CD4-positive, alpha-beta T cell treated with Interleukin-15 for 4 hours (primary cell): ENCODE measurements at regions not wholly inside any gene's neighbourhood (a gene's known extent, or its start where the extent isn't known, plus 50 kb on each side); places are given as distances from the start of the nearest gene placed in this dataset.
"Not testable (repeated sequence)": the region's sequence is repeated elsewhere in the genome, so short reads cannot be mapped to it uniquely, and the experiment has no call there.

Source experiments
- DNase-seq: peaks from one replicate; pipeline ENCODE4 v3.0.0-alpha.2; 2020; ENCODE audit warnings: low spot score

- no peak for DNase-seq
Measured at GRCh38 chr5:100017520-100018262, 517.5 kb upstream of the FAM174A start.

- DNase-seq: not testable (repeated sequence)
Measured at GRCh38 chr5:100013305-100013704, 521.9 kb upstream of the FAM174A start.

- DNase-seq: not testable (repeated sequence)
Measured at GRCh38 chr5:100011160-100011559, 524.0 kb upstream of the FAM174A start.

- no peak for DNase-seq
Measured at GRCh38 chr5:100004969-100005368, 530.2 kb upstream of the FAM174A start.

- no peak for DNase-seq
Measured at GRCh38 chr5:99998319-99998718, 536.9 kb upstream of the FAM174A start.

GRCh38 chr5:99995407-99995806, 539.8 kb upstream of the FAM174A start:
- no peak for DNase-seq

GRCh38 chr5:99973779-99974178, 561.4 kb upstream of the FAM174A start:
- DNase-seq: no peak

- no peak for DNase-seq
Measured at GRCh38 chr5:99955962-99956361, 579.2 kb upstream of the FAM174A start.

GRCh38 chr5:99955006-99955405, 580.2 kb upstream of the FAM174A start:
- DNase-seq: no peak

GRCh38 chr5:99949969-99950524, 585.1 kb upstream of the FAM174A start:
- no peak for DNase-seq

- no peak for DNase-seq
Measured at GRCh38 chr5:99949361-99949760, 585.8 kb upstream of the FAM174A start.

- DNase-seq: no peak
Measured at GRCh38 chr5:99948850-99949249, 586.3 kb upstream of the FAM174A start.

- no peak for DNase-seq
Measured at GRCh38 chr5:99945478-99946442, 589.4 kb upstream of the FAM174A start.

GRCh38 chr5:99940540-99940939, 594.6 kb upstream of the FAM174A start:
- DNase-seq: no peak

GRCh38 chr5:99936911-99937310, 598.3 kb upstream of the FAM174A start:
- no peak for DNase-seq

GRCh38 chr5:99929806-99930135, 605.4 kb upstream of the FAM174A start:
- DNase-seq: no peak

GRCh38 chr5:99929067-99929805, 605.9 kb upstream of the FAM174A start:
- DNase-seq: no peak

- no peak for DNase-seq
Measured at GRCh38 chr5:99928490-99928889, 606.7 kb upstream of the FAM174A start.

- no peak for DNase-seq
Measured at GRCh38 chr5:99926463-99926862, 608.7 kb upstream of the FAM174A start.

GRCh38 chr5:99922386-99922785, 612.8 kb upstream of the FAM174A start:
- DNase-seq: no peak

GRCh38 chr5:99911971-99912370, 623.2 kb upstream of the FAM174A start:
- DNase-seq: no peak

- DNase-seq: no peak
Measured at GRCh38 chr5:99906776-99907175, 628.4 kb upstream of the FAM174A start.
